Left lobe of liver (tissue), 2 donors: ENCODE measurements at regions not wholly inside any gene's neighbourhood (a gene's known extent, or its start where the extent isn't known, plus 50 kb on each side); places are given as distances from the start of the nearest gene placed in this dataset.
"Not testable (repeated sequence)": the region's sequence is repeated elsewhere in the genome, so short reads cannot be mapped to it uniquely, and the experiment has no call there.

Experiments used
- ATAC-seq: fragments of 200-7000 bp; cut with Tn5 transposase; one replicate; pipeline ENCODE4 v1.9.1; 2020; ENCODE audit warnings: mild to moderate bottlenecking, moderate library complexity
- DNase-seq: peaks from one replicate; pipeline ENCODE4 v3.0.0-alpha.2; 2020; ENCODE audit warnings: low spot score
- donor health status: DM: no; HTN: no; CAD: no; lungs with moderate emphysema.
- donor health status: DM: no; HTN: yes; CAD: no.

DNA sequence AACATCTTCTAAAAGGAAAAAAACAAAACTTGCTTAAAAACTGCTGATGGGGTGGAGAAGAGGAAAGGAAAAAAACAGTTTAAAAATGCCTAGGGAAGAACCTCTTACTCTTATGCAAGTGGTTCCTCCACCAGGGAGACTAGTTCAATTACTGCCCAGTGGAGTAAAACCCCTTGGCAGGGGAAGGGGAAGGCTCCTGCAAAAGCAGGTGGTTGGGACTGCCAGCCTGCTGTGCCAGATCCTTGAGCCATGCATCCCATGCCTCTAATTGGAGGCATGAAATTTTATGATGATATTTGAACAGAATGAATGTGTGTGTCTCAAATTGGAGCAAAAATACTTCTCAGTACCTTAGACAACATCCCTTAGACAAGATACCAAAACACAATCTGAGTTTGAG, 118.8 kb downstream of the FSCB start:
- no peak for ATAC-seq

DNA sequence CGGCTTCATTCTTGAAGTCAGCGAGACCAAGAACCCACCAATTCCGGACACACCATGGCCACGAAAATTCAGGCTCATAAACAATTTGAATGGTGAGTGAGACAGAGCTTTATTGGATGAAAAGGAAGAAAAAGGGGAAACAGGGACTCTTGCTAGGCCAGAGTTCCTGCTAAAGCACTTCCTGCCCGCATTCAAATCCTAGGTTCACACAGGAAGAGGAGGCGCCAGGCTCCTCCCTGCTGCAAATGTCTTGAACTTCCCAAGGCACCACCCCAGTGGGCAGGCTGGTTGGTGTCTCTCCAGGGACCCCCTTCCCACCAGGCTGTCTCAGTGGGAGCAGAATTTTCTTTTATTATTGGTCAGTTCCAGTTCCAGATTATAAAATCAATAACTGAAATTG, 121.2 kb downstream of the FSCB start:
- ATAC-seq (no peak), DNase-seq (no peak)

More for the DNA sequence above, 118.8 kb downstream of the FSCB start:
- no peak for DNase-seq

DNA sequence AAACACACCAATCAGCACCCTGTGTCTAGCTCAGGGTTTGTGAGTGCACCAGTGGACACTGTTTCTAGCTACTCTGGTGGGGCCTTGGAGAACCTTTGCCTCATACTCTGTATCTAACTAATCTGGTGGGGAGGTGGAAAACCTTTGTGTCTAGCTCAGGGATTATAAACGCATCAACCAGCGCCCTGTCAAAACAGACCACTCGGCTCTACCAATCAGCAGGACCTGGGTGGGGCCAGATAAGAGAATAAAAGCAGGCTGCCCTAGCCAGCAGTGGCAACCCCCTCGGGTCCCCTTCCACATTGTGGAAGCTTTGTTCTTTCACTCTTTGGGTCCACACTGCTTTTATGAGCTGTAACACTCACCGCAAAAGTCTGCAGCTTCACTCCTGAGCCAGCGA, 121.8 kb downstream of the FSCB start:
- not testable (repeated sequence) for ATAC-seq

DNA sequence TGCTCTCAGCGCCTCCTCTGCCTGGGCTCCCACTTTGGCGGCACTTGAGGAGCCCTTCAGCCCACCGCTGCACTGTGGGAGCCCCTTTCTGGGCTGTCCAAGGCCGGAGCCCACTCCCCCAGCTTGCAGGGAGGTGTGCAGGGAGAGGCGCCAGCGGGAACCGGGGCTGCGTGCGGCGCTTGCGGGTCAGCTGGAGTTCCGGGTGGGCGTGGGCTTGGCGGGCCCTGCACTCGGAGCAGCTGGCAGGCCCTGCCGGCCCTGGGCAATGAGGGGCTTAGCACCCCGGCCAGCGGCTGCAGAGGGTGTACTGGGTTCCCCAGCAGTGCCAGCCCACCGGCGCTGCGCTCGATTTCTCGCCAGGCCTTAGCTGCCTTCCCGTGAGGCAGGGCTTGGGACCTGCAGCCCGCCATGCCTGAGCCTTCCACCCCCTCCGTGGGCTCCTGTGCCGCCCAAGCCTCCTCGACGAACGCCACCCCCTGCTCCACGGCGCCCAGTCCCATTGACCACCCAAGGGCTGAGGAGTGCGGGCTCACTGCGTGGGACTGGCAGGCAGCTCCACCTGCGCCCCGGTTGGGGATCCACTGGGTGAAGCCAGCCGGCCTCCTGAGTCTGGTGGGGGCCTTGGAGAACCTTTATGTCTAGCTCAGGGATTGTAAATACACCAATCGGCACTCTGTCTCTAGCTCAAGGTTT, 122.3 kb downstream of the FSCB start:
- not testable (repeated sequence) for DNase-seq, ATAC-seq

More for the DNA sequence above, 121.8 kb downstream of the FSCB start:
- DNase-seq, result not testable (repeated sequence)

DNA sequence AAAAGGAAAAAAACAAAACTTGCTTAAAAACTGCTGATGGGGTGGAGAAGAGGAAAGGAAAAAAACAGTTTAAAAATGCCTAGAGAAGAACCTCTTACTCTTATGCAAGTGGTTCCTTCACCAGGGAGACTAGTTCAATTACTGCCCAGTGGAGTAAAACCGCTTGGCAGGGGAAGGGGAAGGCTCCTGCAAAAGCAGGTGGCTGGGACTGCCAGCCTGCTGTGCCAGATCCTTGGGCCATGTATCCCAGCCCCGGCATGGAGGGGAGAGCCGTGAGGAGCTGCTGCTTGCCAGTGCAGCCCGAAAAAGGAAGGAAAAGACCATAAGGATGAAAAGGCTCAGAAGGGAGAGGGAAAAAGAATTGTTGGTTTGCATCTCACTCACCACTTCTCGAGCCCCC, 123.0 kb downstream of the FSCB start:
- ATAC-seq (no peak), DNase-seq (no peak)

DNA sequence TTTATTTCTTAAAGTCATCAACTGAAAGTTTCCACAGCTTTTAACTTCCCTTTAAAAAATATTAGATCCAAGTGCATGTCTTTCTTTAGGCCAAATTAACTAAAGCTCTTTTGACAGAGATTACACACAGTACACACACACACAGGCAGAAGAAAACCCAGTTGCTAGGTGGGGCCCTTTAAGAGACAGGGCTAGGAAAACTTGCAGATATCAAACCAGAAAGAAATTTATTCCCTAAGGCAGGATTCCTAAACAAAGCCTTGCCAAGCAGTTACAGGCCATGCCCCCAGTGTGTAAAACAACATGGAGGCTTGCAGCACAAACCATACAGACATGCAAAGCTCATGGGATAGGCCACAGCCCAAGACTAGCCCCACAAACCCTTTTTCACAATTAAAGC, 123.4 kb downstream of the FSCB start:
- DNase-seq (no peak), ATAC-seq (no peak)

DNA sequence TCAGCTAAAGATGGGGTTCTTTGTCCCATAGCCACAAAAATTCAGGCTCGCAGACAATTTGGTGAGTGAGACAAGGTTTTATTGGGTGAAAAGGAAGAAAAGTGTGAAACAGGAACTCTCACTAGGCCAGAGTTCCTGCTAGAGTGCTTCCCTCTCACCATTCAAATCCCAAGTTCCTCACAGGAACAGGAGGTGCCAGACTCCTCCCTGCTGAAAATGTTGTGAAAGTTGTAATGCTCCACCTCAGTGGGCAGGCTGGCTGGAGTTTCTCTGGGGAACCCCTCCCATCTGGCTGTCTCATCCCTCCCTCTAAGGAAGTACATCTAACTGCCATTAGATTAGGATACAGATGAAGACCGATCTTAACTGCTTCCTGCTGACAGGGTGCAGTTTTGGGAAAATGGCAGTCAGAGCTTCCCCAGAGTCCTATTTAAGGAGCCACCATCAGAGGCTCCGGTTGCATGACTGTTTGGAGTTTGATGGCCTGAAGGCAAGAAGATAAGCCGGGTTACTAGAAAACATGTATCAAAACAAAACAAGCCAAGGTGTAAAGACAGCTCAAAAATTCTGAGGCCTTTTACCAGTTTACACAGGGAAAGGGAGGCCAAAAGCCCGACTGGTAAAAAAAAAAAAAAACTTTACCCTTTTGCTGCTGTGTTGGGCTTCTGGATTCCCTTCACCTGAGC, 127.6 kb downstream of the FSCB start:
- no peak for DNase-seq
- ATAC-seq, result no peak

DNA sequence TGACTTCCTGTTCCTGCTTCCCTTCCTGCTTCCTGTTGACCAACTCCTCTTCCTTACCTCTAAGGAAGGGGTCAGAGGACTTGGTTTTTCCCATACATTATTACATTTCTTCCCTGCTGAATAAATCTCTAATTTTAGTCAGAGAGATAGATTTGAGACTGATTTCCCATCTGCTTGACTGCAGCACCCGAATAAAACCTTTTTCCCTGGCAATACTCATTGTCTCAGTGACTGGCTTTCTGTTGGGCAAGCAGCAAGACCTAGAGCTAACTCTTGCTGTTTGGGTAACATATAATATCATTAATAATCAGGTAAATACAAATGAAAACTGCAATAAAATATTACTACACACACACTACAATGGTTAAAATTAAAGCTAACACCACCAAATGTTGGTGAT, 132.2 kb downstream of the FSCB start:
- ATAC-seq, result no peak
- no peak for DNase-seq

DNA sequence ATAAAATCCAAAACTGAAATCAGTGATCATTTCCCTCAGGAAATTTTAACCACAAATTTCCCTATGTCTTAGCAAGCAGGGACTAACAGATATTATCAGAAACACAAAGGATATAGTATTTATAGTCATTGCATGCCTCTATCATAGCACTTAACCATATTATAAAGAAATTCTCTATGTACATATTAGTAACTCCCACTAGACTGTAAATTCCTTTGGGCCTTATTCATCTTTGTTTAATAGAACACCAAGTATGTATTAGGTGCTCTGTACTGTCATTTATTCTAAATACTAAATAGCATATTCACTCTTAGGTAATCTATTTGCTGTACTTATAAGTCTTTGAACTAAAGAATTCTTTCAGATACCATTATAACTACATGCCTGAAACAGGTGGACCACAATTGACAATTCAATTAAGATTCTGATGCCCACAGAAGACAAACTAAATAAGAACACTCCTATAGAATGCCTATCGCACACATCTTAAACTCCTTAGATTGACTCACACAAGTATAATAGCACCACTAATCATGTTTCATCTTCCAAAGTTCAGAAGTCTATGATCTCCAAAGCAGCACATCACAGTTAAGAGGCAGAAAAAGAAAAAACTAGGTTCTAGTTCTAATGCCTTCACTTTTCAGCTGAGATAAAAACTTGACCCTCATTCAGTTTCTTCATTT, 134.1 kb downstream of the FSCB start:
- no peak for DNase-seq
- no peak for ATAC-seq

DNA sequence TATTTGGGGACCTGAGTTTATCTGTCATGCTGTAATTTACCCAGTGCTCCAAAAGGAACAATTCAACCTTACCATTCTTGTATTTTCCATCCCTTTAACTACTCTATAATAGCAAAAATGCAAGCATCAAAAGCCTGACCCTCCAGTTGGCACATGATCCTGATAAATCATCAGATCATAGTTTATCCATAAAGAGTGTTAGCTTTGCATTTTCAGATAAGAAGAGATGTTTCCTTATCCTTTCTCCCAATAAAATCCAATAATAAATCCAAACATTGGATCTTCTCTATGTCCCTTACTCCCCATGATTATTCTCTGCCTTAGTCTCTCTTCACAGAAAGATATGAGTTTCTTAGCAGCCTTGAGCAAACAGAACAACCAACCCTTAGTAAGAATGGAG, 134.9 kb downstream of the FSCB start:
- DNase-seq (no peak), ATAC-seq (no peak)

DNA sequence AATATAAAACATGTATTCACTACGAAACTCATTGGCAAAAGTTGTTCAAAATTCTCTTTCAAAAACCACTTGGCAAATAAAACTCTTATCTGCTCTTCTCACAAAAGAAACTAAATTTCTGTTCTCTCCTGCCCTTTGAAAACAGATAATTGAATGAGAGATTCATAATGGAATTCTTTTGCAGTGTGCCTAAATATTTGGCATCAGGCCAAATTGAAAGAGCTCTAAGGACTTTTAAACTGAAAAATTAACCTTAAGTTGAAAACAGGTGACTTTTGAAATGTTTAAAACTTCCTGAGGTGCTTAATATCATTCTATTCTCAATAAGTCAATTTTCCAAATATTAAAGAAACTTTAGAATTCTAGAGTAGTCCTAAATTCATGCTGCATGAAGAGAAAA, 136.4 kb downstream of the FSCB start:
- ATAC-seq (no peak), DNase-seq (no peak)

DNA sequence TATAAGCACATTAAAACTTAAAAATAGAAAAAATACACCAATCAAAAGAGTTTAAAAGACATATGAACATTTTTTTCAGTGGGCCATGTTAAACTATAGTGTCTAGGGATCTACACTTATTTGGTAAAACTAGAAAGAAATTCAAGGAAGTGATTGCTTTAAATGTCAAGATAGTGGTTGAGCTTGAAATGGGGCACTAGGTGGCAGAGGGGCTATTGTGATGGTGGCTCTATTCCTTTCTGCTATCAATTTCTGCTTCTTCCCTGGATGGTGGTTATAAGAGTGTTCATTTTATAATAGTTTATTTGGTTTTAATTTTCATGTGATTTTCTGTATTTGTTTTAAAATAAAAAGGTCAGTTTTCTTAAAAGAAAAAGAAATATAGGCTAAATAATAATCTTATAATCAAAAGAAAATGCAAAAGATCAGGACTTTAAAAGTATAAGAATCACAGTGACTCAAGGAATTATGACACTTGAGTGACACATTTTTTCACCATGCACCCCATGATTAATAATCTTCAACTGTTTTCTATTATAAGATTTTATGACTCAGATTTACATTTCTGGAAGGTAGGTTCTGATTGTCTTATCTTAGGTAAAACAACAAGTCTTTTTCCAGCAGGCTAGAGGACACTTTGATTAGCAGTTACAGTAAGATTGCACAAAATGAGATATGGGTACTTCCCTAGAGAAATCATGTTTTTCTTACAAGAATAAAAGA, 137.5 kb downstream of the FSCB start:
- DNase-seq, result no peak
- no peak for ATAC-seq

DNA sequence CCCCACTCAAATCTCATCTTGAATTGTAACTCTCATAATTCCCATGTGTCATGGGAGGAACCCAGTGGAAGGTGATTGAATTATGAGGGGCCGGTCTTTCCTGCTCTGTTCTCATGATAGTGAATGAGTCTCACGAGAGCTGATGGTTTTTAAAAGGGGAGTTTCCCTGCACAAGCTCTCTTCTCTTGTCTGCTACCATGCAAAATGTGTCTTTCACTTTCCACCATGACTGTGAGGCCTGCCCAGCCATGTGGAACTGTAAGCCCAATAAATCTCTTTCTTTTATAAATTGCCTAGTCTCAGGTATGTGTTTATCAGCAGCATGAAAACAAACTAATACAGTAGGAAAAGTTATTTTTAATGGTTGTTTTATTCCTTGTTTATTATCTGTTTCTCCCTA, 146.0 kb downstream of the FSCB start:
- ATAC-seq, result no peak
- no peak for DNase-seq

DNA sequence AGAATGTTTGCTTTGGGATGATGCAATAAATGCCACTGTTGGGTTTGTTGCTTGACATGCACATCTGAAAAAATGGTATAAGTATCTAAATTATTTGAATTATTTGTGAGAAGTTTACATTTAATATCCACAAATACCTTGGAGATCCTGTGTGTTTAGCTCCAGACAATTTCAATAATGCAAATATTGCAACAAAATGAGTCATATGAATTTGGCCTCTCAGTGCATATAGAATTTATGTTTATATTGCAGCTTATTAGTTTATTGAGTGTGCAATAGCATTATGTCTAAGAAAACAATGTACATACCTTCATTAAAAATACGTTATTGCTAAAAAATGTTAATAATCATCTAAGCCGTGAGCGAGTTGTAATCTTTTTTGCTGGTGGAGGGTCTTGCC, 153.3 kb downstream of the FSCB start:
- DNase-seq (no peak), ATAC-seq (no peak)

DNA sequence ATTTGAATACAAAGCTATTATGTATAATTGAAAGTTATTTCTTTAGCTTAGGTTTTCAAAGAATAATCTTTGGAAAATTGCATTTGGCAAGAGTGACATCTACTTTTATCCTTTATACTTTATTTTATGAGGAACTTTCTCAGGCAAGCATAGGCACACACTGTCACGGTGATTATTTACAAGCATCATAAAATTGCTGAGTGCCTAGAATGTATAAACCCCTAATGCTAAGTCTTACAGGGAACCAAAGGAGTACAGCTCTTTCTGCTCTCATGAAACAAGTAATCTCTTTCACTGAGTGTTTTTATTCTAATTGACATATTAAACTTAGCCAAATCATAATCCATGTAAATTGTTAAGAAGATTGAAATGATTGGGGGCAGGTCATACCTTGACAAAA, 154.9 kb downstream of the FSCB start:
- DNase-seq (no peak), ATAC-seq (no peak)

DNA sequence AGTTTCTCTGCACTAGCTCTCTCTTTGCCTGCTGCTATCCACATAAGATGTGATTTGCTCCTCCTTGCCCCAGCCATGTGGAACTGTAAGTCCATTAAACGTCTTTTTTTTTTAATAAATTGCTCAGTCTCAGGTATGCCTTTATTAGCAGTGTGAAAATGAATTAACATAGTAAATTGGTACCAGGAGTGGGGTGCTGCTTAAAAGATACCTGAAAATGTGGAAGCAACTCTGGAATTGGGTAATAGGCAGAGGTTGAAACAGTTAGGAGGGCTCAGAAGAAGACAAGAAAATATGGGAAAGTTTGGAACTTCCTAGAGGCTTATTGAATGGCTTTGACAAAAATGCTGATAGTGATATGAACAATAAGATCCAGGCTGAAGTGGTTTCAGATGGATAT, 159.8 kb downstream of the FSCB start:
- DNase-seq, result no peak
- no peak for ATAC-seq

DNA sequence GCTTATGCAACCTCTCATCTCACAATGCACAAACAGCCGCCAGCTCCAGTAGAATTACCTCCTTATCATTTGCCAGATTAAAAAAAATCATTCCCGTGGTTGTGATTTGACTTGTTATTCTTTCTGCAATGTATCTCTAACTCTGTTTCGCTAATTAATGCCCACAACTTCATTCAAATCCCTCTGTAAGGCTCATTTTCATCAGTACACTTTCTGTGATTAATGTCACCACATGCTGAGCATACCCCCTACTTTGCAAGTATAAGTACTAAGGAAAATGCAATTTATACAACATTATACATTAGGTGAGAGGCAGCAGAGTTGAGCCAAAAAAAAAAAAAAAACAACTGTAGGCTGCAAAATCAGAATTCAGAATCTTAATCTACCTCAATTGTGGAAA, 166.0 kb downstream of the FSCB start:
- no peak for ATAC-seq
- no peak for DNase-seq

DNA sequence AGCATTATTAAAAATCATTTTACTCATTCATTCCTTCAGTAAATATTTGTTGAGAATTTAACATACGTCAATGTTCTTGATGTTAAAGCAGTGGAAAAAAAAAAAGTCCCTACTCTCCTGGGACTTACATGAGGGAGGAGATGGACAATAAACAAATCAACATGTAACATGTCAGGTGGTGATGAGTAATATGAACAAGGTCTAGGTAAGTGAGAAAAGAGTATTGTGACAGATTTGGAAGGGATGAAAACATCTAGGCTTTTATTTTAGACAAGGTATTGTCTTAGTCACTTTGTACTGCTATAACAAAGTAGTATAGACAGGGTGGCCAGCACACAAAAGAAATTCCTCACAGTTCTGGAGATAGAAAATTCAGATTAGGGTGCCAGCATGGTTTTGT, 167.2 kb downstream of the FSCB start:
- ATAC-seq (no peak), DNase-seq (no peak)

DNA sequence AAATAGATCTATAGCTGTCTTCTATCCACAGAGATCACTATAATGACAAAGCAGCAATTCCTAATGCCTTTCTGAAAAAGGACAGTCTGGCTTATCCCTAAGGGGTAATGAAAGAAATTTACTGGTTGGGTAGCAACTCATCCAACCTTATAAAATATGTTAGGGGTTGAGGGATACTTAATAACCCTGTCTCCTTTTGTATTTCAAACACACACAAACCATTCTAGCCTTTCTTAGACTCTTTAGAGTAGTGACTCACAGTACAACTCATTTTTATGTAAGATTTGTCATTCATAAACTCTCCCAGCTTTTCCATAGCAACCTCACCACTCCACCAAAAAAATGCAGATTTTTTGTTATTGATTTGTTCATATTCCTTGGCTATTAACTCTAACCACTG, 167.9 kb downstream of the FSCB start:
- no peak for DNase-seq
- ATAC-seq, result no peak

DNA sequence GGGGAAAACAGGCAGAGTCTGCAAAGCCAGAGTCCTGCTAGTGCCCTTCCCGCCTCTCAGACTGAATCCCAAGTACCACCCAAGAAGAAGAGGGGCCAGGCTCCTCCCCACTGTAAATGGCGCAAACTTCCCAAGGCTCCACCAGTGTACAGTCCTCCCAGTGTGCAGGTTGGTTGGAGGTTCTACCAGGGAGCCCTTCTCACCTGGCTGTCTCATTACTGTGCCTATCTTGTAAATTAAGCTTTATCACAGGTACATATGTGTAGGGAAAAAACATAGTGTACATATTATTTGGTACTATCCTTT, 189.7 kb downstream of the FSCB start:
- ATAC-seq (no peak), DNase-seq (no peak)

DNA sequence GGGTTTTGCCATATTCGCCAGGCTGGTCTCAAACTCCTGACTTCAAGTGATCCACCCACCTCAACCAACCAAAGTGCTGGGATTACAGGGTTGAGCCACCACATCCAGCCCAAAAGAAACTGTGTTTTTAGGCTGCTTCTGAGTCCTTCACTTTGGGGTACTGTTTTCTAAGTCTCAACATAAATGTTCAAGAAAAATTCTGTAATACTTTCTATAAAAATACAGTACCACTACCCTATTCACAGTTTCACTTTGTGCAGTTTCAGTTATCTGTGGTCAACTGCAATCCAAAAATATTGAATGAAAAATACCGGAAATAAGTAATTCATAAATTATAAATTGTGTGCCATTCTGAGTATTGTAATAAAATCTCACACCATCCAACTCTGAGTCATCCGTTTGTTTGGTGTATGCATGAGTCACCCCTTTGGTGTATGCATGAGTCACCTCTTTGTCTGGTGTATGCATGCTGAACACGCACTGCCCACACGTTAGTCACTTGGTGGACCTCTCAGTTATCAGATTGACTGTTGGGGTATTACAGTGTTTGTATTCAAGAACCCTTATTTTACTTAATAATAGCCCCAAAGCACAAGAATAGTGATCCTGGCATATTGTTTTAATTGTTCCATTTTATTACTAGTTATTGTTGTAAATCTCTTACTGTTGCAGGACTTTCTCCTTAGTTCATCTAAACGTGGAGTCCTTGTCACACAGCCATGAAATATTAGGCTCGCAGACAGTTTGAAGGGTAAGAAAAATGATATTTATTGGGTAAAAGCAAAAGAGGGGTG, 190.2 kb downstream of the FSCB start:
- no peak for DNase-seq
- no peak for ATAC-seq
